Mesendoderm (in vitro differentiated cells): ENCODE measurements at regions not wholly inside any gene's neighbourhood (a gene's known extent, or its start where the extent isn't known, plus 50 kb on each side); places are given as distances from the start of the nearest gene placed in this dataset.

Experiments used
- DNase-seq: peaks from one replicate; pipeline ENCODE4 v3.0.0; 2013
- H2AK5ac ChIP-seq: 2 replicates; pipeline ENCODE4 v1.6.1; 2013; ENCODE audit warnings: low read length, inconsistent platforms
- H2BK120ac ChIP-seq: 2 replicates; pipeline ENCODE4 v1.6.1; 2013; ENCODE audit warnings: low read depth, mild to moderate bottlenecking, low read length, moderate library complexity, mixed read lengths
- H2BK15ac ChIP-seq: replicated peaks from 2 replicates; pipeline ENCODE4 v1.6.1; 2013; ENCODE audit warnings: low read depth, mild to moderate bottlenecking, moderate library complexity
- H2BK5ac ChIP-seq: 2 replicates; pipeline ENCODE4 v1.6.1; 2013; ENCODE audit warnings: low read length, inconsistent platforms
- H3K18ac ChIP-seq: 2 replicates; pipeline ENCODE4 v1.6.1; 2013; ENCODE audit warnings: mild to moderate bottlenecking, low read length, mixed read lengths
- H3K23ac ChIP-seq: one replicate; pipeline ENCODE4 v1.6.1; 2013; ENCODE audit warnings: low read length
- H3K27ac ChIP-seq: 2 replicates; pipeline ENCODE4 v1.5.1; 2013; ENCODE audit warnings: low read depth, mild to moderate bottlenecking, inconsistent platforms, low read length, moderate library complexity
- H3K27me3 ChIP-seq: 2 replicates; pipeline ENCODE4 v1.6.1; 2013; ENCODE audit warnings: low read length, control low read depth, mild to moderate bottlenecking, inconsistent platforms; ENCODE audit not compliant: insufficient read depth, poor library complexity
- H3K36me3 ChIP-seq: 2 replicates; pipeline ENCODE4 v1.6.1; 2013; ENCODE audit warnings: low read length, inconsistent platforms; ENCODE audit not compliant: control insufficient read depth, insufficient read depth
- H3K4ac ChIP-seq: one replicate; pipeline ENCODE4 v1.6.1; 2013; ENCODE audit warnings: low read depth, mild to moderate bottlenecking, low read length, moderate library complexity
- H3K4me1 ChIP-seq: 2 replicates; pipeline ENCODE4 v1.6.1; 2013; ENCODE audit warnings: low read depth, low read length, inconsistent platforms; ENCODE audit not compliant: control insufficient read depth
- H3K4me2 ChIP-seq: 2 replicates; pipeline ENCODE4 v1.6.1; 2013; ENCODE audit warnings: low read length
- H3K4me3 ChIP-seq: 2 replicates; pipeline ENCODE4 v1.5.1; 2013; ENCODE audit warnings: mild to moderate bottlenecking, low read length
- H3K56ac ChIP-seq: one replicate; pipeline ENCODE4 v1.6.1; 2013; ENCODE audit warnings: low read length
- H3K79me1 ChIP-seq: 2 replicates; pipeline ENCODE4 v1.6.1; 2013; ENCODE audit warnings: low read length, inconsistent platforms
- H3K79me2 ChIP-seq: 2 replicates; pipeline ENCODE4 v1.6.1; 2013; ENCODE audit warnings: mild to moderate bottlenecking, low read length; ENCODE audit not compliant: control insufficient read depth, insufficient read depth
- H3K9ac ChIP-seq: 2 replicates; pipeline ENCODE4 v1.6.1; 2013; ENCODE audit warnings: low read length, inconsistent platforms
- H4K5ac ChIP-seq: one replicate; pipeline ENCODE4 v1.6.1; 2013; ENCODE audit warnings: low read length
- H4K8ac ChIP-seq: one replicate; pipeline ENCODE4 v1.6.1; 2013; ENCODE audit warnings: low read depth, mild to moderate bottlenecking, control low read depth, low read length, moderate library complexity
- WGBS: extraction: QIAGEN DNeasy Blood & Tissue Kit; methylation state at CpG from one replicate; pipeline ENCODE4 v1.1.7; 2013; ENCODE audit warnings: low lambda C conversion rate, missing lambda C conversion rate; ENCODE audit not compliant: insufficient coverage; ENCODE audit errors: extremely low coverage; 5-methylcytosine and 5-hydroxymethylcytosine counted together

- Histone ChIP-seq H2BK5ac (no peak overlapping the region), H3K4ac (no peak overlapping the region), H2BK120ac (no peak overlapping the region), H2AK5ac (no peak overlapping the region), H3K4me2 (no peak overlapping the region), H3K36me3 (no peaks in the 10 kb centered on the region), H3K79me1 (no peaks in the 10 kb centered on the region), H3K56ac (no peak overlapping the region), H3K27me3 (no peaks in the 10 kb centered on the region), H2BK15ac (no peak overlapping the region), H3K4me3 (no peak overlapping the region), H3K27ac (no peak overlapping the region), H3K23ac (no peak overlapping the region), H4K8ac (no peak overlapping the region), H3K4me1 (no peaks in the 10 kb centered on the region), H3K18ac (no peak overlapping the region), H3K79me2 (no peaks in the 10 kb centered on the region), H4K5ac (no peak overlapping the region), H3K9ac (no peak overlapping the region)
- DNase-seq: no peak
- no CpG with 5 or more reads among the region's 3 CpGs for WGBS
These were observed 228.7 kb upstream of the CRY1 start for GRCh38 chr12:107322063-107322462.

DNA sequence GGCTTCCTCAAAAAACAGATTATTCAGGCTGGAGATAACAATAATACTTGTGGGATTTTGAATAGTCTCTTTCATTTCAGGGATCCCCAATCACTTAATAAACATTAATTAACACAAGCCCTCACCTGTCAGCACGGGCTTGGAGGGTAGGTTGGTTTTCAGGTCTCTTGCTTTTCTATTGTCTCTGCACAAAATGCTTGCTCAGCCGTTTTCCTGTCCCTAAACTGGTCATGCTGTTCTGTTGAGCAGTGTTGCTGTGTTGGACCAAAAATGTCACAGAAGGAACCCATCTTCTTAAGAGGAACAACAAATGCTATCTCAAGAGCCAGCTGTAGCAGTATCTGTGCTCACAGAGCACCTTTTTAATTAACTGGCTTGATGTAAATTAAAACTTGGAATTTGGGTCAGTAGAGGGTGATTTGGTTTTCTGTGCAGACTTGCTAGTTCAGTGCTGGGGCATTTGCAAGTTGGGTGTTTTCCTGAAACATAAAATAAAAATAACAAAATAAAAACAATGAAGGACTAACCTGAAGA is 231.8 kb upstream of the CRY1 start:
- DNase-seq: no peak
- no peak overlapping the region for H3K27ac ChIP-seq

DNA sequence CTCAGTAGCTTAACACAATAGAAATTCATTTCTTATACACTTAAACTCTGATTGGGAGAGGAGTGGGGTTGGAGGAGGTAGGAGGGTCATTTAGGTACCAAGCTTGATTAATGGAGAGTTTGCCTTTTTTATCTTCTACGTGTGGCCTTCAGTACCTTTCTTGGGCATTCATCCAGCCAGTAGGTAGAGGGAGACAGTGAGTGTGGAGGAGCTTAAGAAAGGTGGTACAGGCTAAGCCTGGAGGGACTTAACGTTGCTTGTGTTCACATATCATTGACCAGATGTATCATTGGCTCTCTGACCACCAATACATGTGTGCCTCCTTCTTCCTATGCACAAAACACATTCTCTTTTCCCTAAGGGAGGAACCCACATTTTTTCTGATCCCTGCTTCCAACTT is 232.9 kb upstream of the CRY1 start:
- no peaks in the 10 kb centered on the region for H3K36me3 ChIP-seq
- H3K4me1 ChIP-seq: no peaks in the 10 kb centered on the region
- no CpG with 5 or more reads among the region's 2 CpGs for WGBS
- H2BK120ac ChIP-seq: no peak overlapping the region
- H3K9ac ChIP-seq: no peak overlapping the region
- H4K8ac ChIP-seq: no peak overlapping the region
- H3K79me2 ChIP-seq: no peaks in the 10 kb centered on the region
- H2AK5ac ChIP-seq: no peak overlapping the region
- H3K4ac ChIP-seq: no peak overlapping the region
- no peak overlapping the region for H3K56ac ChIP-seq
- peak; percentile 42 for DNase-seq
- H4K5ac ChIP-seq: no peak overlapping the region
- no peak overlapping the region for H3K4me2 ChIP-seq
- no peak overlapping the region for H2BK5ac ChIP-seq
- no peak overlapping the region for H3K23ac ChIP-seq
- H3K18ac ChIP-seq: no peak overlapping the region
- no peaks in the 10 kb centered on the region for H3K79me1 ChIP-seq
- H3K27me3 ChIP-seq: no peaks in the 10 kb centered on the region
- H3K27ac ChIP-seq: no peak overlapping the region
- no peak overlapping the region for H2BK15ac ChIP-seq
- no peak overlapping the region for H3K4me3 ChIP-seq

More for the DNA sequence above, 231.8 kb upstream of the CRY1 start:
- Histone ChIP-seq H4K5ac (no peak overlapping the region), H3K56ac (no peak overlapping the region), H4K8ac (no peak overlapping the region), H2BK15ac (no peak overlapping the region), H3K18ac (no peak overlapping the region), H3K27me3 (no peaks in the 10 kb centered on the region), H2BK120ac (no peak overlapping the region), H3K4me2 (no peak overlapping the region), H3K36me3 (no peaks in the 10 kb centered on the region), H3K4me3 (no peak overlapping the region), H3K4me1 (no peaks in the 10 kb centered on the region), H3K79me2 (no peaks in the 10 kb centered on the region), H3K9ac (no peak overlapping the region), H3K4ac (no peak overlapping the region), H3K23ac (no peak overlapping the region), H2AK5ac (no peak overlapping the region), H2BK5ac (no peak overlapping the region), H3K79me1 (no peaks in the 10 kb centered on the region)
- WGBS: no CpG with 5 or more reads among the region's 2 CpGs

DNA sequence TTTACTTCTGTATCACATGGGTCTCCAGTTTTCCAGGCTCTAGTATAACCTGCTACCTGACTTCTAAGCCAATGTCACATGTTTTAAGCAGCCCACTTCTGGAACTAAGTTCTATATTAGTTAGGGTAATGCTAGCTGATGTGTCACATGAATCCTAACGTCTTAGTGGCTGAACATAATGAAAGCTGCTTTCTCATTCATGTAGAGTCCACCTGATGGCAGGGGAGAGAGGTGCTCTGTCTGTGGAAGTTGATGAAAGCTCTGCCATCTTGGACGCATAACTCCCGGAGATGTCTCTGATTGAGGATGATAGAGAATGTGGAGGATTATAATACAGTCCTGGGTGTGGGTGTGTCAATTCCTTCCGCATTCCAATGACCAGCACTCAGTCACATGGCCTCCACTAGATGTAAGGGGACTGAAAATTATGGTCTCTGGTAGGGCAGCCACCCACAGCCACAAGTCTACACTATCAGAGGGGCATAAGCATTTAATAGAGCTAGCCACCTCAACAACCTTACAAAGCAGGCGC is 234.4 kb upstream of the CRY1 start:
- Histone ChIP-seq H4K5ac (no peak overlapping the region), H3K27me3 (no peaks in the 10 kb centered on the region), H3K27ac (no peak overlapping the region), H3K56ac (no peak overlapping the region), H4K8ac (no peak overlapping the region), H2BK5ac (no peak overlapping the region), H3K79me1 (no peaks in the 10 kb centered on the region), H3K4me2 (no peak overlapping the region), H3K4ac (no peak overlapping the region), H3K4me3 (no peak overlapping the region), H2BK15ac (no peak overlapping the region), H3K4me1 (no peaks in the 10 kb centered on the region), H3K18ac (no peak overlapping the region), H2AK5ac (no peak overlapping the region), H3K36me3 (no peaks in the 10 kb centered on the region), H3K23ac (no peak overlapping the region), H2BK120ac (no peak overlapping the region), H3K9ac (no peak overlapping the region), H3K79me2 (no peaks in the 10 kb centered on the region)
- DNase-seq: peak; percentile 16
- WGBS: no CpG with 5 or more reads among the region's 5 CpGs

- H2BK15ac ChIP-seq: no peak overlapping the region
- H2BK5ac ChIP-seq: no peak overlapping the region
- no peak overlapping the region for H3K9ac ChIP-seq
- no peak overlapping the region for H3K56ac ChIP-seq
- H3K4me1 ChIP-seq: no peaks in the 10 kb centered on the region
- no peak overlapping the region for H3K27ac ChIP-seq
- H4K5ac ChIP-seq: no peak overlapping the region
- no peak overlapping the region for H4K8ac ChIP-seq
- no peak overlapping the region for H3K4me3 ChIP-seq
- DNase-seq: peak; percentile 23
- H2BK120ac ChIP-seq: no peak overlapping the region
- no peak overlapping the region for H2AK5ac ChIP-seq
- no peak overlapping the region for H3K18ac ChIP-seq
- H3K36me3 ChIP-seq: no peaks in the 10 kb centered on the region
- no peak overlapping the region for H3K4me2 ChIP-seq
- no CpG with 5 or more reads among the region's 11 CpGs for WGBS
- H3K23ac ChIP-seq: no peak overlapping the region
- H3K79me1 ChIP-seq: no peaks in the 10 kb centered on the region
- H3K4ac ChIP-seq: no peak overlapping the region
- no peaks in the 10 kb centered on the region for H3K27me3 ChIP-seq
- no peaks in the 10 kb centered on the region for H3K79me2 ChIP-seq
These were observed 235.2 kb upstream of the CRY1 start for GRCh38 chr12:107328442-107329133.
